Stimulated activated CD4-positive, alpha-beta T cell treated with anti-CD3 and anti-CD28 coated beads, Interleukin-4, amount 100 ng/mL, for 4 hours (primary cell): ENCODE measurements at regions not wholly inside any gene's neighbourhood (a gene's known extent, or its start where the extent isn't known, plus 50 kb on each side); places are given as distances from the start of the nearest gene placed in this dataset.
A peak's percentile ranks its signal among the peaks of the same experiment; 100 is the strongest.

Source experiments
- DNase-seq, 2 experiments: peaks; one replicate each; pipeline ENCODE4 v3.0.0-alpha.2; 2020

DNA sequence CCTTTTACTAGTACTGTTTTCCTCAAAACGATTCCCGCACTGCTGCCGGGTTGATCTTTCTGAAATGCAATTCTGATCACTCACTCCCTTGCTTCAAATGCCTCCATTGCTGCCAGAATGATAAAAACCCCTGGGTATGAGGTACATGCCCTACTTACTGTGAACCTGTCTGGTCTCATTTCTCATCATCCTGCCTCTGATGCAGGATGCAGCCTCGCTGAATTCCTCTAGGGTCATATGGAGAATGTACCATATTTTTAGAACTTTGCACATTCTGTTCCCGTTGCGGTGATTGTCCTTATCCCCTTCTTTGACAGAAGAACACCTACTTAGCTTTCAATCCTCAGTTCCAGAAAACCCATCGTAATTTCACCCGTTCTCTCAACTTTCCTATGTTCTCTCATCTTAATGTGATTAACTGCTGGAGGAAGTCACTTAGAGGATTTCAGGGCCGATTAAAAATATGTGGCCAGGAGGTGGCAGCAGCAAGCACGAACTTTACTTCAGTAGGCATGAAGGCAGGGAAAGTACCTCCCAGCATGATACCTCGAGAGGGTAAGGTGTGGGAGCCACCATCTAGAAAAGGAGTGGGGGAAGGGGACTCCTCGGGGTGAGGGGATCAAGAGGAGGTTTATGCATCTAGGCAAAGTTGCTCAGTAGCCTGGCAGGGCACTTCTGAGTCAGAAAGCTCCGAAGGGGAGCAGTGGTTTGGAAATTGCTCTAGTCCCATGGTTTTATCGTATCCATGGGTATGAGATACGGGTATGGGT is 361.5 kb upstream of the ZP4 start:
- DNase-seq: peak in 1 of 2 experiments; percentile 1

DNA sequence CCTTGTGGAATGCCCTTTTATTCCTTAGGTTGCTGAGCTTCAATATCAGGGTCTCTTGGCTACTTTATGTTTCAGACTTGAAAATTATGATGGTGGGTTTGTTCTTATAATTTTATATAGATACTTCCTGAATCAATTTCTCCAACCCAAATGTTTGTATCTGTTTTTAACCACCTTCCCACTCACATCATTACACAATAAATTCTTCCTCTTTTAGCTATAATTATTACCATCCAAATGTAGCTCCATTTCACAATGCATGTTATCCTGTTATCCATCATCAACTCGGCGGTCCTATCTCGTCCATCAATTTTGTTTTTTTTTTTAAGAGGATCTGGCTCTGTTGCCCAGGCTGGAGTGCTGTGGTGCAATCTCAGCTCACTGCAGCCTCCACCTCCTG is 357.6 kb upstream of the ZP4 start:
- DNase-seq: no peak

DNA sequence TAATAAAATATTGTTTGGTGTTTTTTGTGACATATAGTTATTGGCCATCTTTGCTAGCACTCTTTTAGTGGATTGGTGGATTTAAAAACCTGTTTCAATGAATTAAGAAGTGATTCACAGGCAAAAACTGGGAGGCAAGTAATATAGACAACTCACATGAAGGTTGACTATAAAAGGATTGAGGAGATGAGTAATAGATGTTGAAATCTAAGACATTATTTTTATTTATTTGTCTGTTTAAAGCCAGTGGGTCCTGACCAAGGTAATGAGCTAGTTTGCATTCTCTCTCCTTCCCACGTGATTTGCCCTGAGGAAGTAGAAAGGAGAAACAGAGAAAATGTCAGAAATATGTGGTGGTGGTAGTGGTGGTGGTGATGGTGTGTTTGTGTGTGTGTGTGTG is 351.5 kb upstream of the ZP4 start:
- no peak for DNase-seq

DNA sequence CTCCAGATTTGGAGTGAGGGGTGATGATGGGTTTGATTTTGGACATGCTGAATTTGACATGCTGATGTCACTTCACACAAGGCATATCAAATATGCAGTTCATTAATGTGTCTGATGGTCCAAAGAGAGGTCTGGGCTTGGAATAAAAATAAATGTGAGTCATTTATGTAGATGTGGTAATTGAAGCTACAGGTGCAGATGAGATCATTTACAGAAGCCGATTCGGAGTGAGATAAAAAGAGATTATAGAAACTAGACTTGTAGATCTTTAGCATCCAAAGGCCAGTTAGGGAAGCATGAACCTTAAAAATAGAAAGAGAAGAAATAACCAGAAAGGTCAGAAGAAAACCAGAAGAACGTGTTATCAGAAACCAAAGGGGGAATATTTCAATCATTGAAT is 350.9 kb upstream of the ZP4 start:
- no peak for DNase-seq

DNA sequence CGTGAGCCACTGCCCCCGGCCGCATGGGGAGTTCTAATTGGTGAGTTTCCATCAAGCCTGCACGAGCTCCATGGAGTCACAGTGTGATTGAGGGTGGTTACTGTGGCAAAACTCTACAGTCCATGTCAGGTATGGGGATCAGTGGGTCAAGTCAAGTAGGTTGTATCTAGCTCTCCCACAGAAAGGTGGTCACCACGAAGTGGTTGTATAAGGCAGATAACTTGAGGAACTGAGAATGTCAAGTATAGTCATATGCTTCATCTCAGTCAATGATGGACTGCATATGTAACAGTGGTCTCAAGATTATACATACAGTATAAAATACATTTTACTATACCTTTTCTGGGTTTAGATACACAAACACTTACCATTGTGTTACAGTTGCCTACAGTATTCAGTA is 348.6 kb upstream of the ZP4 start:
- no peak for DNase-seq

DNA sequence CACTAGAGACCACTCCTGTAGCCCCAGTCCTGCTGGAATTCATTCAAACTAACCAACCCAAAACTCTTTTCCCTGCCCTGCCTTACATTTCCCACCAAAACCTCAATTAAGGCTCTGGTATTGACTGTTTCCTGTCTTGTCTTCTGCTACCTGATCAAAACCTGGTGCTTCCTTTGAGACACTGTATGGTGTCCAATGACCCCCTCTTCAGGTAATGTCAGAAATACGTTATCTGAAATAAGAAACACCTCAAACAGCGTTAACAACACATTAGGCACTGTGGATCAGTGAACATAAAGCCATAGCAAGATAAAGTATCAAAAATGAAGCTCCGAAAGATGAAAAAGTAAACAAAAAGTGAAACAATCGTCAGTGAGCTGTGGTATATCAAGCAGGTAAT is 343.2 kb upstream of the ZP4 start:
- no peak for DNase-seq

DNA sequence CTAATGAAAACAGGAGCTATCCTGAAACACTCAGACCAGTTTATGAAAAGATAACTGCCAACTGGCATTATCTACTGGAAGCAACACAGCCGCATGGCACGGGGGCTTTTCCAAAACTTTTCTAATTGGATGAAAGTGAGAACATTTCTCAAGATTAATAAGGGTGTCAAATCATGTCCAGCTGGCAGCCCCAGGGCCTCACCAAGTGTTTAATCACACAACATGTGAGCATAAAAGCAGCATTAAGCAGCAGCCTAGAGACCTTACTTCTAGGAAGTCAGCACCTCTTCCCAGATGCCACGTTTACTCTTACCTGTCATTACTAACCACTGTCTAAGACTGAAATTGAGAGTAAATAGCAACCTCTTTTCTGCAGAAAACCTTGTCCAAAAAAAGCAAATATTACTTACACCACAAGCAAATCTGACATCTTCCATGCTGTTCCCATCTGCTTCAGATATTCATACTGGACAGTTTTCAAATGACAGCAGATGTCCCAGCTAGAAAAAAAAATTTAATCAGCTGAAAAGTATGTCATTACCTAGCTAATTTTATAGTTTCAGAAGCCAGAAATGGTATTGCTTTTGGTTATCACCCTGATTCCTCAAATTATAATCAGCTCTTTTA is 341.5 kb upstream of the ZP4 start:
- DNase-seq: no peak

DNA sequence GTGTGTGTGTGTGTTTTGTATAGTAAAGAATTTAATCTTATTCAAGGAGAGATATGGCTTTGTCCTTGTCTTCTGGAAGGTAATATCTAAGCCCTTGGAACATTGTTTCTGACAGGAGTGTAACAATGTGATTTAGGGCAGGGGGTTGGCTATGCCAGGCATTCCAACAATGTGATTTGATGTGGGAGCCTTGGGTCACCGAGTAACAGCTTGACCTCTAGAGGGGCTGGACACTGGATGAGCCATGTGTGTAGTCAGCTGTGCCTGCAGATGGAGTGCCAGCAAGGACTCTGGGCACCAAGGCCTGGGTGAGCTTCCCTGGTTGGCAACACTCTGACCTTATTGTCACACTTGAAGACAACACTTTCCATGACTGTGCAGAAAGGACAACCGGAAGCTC is 336.1 kb upstream of the ZP4 start:
- DNase-seq: no peak

DNA sequence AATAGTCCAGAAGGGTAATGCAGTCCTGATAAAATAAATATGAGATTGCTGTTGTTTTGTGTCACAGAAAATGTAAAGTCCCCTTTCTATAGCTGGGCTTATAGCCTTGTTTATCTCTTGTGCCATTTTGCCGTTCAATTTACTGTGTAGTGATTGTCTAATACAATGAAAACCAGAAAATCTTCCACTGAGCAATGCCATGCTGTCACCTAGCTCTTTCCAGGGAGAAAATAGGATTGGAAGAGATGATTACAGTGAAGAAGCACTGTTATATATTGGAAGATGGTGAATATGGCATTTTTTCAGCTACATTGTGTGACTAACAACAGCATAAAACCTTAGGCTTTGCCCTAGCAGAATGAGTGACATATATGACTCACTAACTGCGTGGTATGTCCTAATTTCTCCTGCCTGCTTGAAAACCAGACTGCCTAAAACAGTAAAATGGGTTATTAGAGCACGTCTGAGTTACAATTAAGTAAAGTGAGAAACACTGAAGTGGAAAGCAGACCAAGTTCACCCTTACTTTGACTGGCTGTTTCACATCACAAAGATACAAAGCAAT is 332.4 kb upstream of the ZP4 start:
- no peak for DNase-seq

DNA sequence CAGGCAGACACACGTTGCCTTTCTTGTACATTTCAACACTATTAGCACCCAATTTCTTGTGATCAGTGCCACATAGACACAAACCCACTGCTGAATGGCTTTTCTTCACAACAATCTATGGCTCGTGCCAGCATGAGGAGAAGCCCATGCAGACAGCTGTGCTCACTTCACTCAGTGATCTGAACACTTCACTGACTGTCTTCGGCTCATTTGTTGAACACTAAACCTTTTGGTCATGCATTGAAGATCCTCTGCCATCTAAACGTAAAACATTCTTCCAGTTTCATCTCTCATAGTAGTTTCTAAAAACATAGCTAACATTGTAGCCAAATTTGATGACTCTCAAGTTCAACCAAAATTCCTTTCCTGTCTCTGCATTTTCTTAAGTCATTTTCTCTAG is 331.0 kb upstream of the ZP4 start:
- no peak for DNase-seq

DNA sequence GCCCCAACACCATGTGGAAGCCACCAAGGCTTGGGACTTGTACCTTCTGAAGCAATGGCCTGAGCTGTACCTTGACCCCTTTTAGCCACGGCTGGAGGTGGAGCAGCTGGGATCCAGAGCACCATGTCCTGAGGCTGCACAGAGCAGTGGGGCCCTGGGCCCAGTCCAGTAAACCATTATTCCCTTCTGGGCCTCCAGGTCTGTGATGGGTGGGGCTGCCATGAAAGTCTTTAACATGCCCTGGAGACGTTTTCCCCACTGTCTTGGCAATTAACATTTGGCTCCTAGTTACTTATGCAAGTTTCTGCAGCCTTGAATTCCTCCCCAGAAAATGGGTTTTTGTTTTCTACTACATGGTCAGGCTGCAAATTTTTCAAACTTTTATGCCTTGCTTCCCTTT is 323.7 kb upstream of the ZP4 start:
- DNase-seq: no peak

DNA sequence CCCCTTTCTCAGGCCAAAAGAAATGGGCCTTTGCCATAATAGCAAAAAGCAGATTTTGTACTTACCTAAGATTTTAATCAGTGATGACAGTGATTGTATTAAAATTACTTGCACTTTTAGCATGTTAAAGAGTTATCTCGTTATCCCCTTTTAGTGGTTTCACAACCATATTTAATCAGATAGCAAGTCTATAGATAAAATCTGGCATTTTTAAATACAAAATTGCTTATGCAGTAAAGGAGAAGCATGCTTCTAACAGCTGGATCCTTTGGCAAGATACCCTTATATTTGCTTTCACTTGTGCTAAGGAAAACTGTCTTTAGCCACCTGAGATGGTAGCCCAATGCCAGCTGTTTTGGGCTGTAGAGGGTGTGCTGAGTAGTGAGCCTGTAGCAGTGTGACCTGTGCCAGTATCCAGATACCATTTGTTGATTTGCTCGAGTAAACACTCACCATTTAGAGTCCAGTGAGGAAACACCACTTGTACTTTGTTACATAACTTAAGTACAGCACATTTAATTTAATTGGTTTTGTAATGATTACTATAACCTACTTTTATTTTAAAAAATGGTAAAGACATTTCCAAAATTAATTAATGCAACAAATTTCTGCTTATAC is 314.4 kb upstream of the ZP4 start:
- DNase-seq: no peak

DNA sequence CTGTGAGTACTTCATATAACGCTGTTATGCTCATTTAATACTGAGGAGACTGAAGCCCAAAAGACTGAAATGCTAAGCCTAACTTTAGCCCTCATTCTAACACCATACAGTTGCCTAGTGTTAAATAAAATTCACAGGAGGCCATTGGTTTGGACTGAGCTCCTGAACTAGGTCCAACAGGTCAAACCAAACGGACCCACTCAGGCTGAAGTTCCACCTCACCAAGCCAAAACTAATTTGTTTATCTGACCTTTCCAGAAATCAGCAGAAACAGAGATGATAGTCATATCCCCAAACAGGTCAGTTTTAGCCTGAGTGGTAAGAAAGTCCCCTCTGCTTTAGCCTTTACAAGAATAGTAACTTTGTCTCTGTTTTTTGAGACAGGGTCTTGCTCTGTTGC is 311.3 kb upstream of the ZP4 start:
- DNase-seq: no peak

DNA sequence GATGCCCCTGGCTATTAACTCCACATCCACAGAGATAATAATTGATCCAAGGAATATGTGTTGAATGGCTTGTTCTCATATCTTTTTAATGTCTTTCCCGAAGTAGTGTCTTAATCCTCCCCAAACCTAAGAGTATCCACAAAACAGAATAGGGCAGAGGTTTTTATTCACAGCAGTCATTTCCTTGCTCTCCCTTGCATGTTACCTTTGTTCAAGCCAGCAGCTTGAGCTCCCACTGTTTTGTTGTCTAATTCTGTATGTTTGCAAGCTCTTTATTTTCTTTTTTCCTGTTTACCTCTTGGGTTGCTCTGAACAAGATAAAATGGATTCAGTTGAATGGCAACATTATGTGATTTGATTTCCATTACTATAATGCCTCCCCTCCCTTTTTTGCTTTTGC is 308.6 kb upstream of the ZP4 start:
- no peak for DNase-seq

DNA sequence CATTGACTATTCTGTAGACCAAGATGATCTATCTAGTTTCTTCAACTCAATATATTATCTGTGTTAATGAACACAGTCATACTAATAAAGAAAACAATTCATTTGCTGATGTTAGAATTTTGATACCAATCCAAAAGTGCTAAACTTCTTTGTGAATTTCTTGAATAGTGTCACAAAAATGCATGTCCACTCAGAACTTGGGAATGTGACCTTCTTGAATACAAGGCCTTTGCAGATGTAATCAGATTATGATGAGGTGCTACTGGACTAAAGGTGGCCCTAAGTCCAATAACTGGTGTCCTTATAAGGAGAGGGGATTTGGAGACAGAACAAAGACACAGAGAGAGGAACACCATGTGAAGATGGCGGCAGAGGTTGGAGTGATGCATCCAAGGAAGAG is 305.8 kb upstream of the ZP4 start:
- no peak for DNase-seq

DNA sequence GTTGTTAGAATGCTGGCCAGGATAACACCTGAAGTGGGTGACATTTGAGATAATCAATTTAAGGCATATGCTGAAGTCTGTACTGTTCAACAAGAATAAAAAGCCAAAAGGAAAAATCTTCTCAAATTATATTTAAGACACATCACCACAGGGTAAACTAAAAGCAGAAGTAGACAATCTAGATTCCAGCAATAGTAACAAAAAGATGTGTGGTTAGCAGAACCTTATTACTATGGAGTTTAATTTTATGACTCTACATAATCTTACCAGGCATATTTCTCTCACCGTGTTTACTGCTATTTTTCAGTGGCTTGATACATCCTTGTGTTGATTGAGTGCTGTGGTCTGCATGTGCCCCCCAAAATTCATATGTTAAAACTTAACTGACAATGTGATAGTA is 300.4 kb upstream of the ZP4 start:
- no peak for DNase-seq

DNA sequence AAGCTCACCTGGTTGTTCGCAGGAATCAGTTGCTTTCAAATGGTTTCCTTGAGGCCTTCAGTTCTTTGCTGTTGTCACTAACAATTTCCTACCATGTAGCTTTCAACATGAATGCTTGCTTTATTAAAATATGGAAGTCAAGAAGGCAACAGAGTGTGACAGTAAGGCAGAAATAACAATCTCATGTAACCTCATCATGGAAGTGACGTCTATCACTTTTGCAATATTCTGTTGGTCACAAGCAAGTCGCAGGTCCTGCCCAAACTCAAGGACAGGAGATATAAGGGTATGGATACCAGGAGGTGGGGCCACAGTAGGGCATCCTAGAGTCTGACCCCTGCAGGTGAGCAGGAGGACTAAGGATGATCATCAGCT is 296.8 kb upstream of the ZP4 start:
- no peak for DNase-seq

DNA sequence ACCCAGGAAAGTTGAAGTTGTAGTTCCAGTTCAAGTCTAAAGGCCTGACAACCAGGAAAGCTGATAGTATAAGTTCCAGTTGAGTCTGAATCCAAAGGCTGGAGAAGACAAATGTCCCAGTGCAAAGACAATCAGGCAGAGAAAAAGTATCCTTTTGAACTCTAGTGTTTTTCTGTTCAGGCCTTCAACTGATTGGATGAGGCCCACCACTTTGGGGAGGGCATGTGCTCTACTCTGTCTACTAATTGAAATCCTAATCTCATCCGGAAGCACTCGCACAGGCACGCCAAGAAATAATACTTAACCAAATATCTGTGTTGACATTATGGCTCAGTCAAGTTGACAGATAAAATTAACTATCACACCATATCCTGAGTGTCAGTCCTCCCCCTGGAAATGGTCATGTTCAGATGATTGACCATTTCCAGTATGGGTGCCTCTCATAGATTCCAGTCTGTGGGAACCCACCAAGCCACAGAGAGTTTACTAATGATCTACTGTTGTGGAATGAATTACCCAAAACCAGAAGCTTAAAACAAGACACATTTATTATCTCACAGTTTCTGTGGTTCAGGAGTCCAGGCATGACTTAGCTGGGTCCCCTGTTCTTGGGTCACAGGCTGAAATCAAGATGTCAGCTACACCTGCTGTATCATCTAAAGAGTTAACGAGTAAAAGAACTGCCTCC is 296.3 kb upstream of the ZP4 start:
- DNase-seq: no peak

DNA sequence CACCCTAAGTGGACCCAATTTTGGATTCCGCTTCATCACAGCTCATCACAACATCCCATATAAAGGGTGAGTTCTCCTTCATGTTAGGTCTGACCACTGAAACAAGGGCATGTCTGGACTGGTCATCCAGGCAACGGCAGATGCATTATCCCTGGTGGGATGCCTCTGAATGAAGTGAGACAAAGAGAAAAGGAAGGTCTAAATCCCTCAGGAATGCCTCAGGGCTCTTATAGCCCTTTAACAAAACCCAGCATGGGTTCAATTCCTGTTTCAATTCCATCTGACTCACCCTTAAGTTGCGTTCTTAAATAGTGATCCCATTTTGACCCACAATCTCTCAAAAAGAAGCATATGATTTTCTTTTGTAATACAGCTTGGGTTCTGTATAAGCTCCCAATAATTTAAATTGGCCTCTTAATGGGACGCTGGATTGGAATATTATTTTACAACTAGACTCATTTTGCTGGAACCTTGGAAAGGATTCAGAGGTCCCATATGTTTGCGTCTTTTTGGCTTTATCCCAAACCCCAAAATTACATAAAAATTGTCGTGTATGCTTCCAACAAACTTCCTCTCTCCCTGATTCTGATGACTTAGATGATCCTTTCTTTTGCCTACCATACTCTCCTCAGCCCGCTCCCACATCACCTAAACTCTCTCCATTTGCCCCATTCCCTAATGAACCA is 287.4 kb upstream of the ZP4 start:
- no peak for DNase-seq

DNA sequence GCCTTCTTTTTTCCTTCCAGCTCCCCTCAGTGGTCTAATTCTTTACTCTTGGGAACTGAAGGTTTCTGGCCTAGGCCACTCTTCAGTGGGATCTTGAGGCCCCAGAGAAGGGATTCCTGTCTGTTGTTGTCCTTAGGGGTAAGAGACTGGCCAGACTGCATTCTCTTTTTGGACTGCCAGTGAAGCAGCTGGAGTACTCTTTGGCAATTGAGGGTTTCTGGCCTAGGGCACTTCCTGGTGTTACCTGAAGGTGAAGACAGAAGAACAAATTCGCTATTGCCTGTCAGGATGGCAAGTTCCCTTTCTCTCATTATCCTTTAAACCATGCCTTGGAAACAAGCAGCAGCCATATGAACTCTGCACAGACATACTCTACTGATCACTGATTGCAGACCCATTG is 286.6 kb upstream of the ZP4 start:
- no peak for DNase-seq

DNA sequence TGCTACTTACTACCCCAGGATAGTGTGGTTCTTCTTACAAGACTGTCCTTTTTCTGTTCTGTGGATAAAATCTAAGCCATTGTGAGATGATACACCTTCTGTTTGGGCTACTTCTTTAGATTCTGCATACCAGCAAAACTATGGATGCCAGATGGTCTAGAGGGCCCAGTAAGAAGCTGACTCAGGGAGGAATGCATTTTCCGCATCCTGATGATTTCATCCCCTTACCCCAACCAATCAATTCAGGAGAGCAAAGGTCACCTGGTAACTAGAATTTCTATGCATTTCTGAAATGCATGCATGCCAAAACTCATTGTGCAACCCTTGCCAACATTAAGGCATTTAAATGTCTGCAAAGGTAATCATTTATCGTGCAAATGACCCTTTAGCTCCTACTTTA is 285.7 kb upstream of the ZP4 start:
- DNase-seq: no peak

DNA sequence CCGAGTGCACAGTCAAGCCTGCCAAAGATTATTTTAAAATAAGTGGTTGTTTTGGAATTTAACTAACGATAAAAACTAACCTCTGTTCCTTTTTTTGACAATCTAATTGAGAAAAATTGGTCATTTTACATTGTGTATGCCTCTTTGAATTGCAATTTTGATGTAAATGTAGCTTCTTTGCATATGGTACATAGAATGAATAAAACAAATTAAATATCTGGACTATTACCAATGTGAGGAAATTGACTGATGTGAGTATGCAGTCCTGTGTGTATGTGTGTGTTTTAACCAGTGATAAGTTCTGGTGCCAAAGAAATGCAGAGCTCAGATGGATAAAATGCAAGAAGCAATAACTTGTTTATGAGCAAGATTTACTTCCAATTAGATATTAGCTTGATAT is 281.3 kb upstream of the ZP4 start:
- DNase-seq: no peak

DNA sequence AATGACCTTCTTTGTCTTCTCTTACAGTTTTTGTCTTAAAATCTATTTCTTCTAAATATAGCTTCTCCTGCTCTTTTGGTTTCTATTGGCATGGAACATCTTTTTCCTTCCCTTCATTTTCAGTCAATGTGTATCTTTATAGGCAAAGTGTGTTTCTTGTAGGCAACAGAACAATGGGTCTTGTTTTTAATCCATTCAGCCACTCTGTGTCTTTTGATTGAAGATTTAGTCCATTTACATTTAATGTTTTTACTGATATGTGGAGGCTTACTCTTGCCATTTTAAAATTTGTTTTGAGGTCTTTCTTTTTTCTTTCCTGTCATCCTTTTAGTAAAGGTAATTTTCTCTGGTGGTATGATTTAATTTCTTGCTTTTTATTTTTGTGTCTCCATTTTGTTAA is 271.2 kb upstream of the ZP4 start:
- no peak for DNase-seq
